Endothelial cell of umbilical vein (primary cell): ENCODE measurements at regions not wholly inside any gene's neighbourhood (a gene's known extent, or its start where the extent isn't known, plus 50 kb on each side); places are given as distances from the start of the nearest gene placed in this dataset.

ENCODE experiments used
- BruUV-seq: library from RNA; stranded (reverse); fragments of 400-500 nt; replicated peaks from 2 replicates; lab custom pipeline; 2021; lab: Mats Ljungman, UMichigan
- CTCF ChIA-PET: fragments of 300-600, 350-600 bp; sonication (Branson Sonifier 250); formaldehyde crosslinking; loops from one replicate; lab custom pipeline; 2021; ENCODE audit warnings: antibody characterized with exemption, inconsistent platforms; lab: Charles Lee
- POLR2A ChIA-PET: fragments of 300-600, 350-600 bp; sonication (Branson Sonifier 250); formaldehyde crosslinking; loops from one replicate; lab custom pipeline; 2021; ENCODE audit warnings: antibody characterized with exemption, inconsistent platforms; lab: Charles Lee
- DNase-seq: peaks from one replicate; pipeline ENCODE4 v3.0.0-alpha.2; 2011; ENCODE audit warnings: low read depth, low spot score
- FAIRE-seq: peaks from 2 replicates; lab custom pipeline; 2011; peaks lifted over from hg19 to GRCh38; lab: Jason Lieb, UNC
- H2AFZ ChIP-seq: 2 replicates; pipeline ENCODE4 v1.6.0; 2012; ENCODE audit warnings: low read depth, low read length, control low read depth, inconsistent platforms
- H3K27ac ChIP-seq: 2 replicates; pipeline ENCODE4 v1.5.1; 2011; ENCODE audit warnings: low read depth, mild to moderate bottlenecking, control low read depth, low read length, moderate library complexity; ENCODE audit not compliant: insufficient read depth
- H3K27me3 ChIP-seq, 2 experiments: 2 replicates each; pipeline versions ENCODE4 v1.6.0 to v1.6.1; 2011; ENCODE audit warnings: low read length in 2 of 2, mixed read lengths in 1 of 2; ENCODE audit not compliant: control insufficient read depth in 2 of 2, insufficient read depth in 2 of 2
- H3K36me3 ChIP-seq, 2 experiments: 2 replicates in 1 of 2; 3 replicates in 1 of 2; pipeline ENCODE4 v1.5.1; 2011; ENCODE audit warnings: low read length in 2 of 2, mild to moderate bottlenecking in 1 of 2, moderate library complexity in 1 of 2; ENCODE audit not compliant: control insufficient read depth in 2 of 2, insufficient read depth in 2 of 2; ENCODE audit errors: extremely low read depth in 1 of 2
- H3K4me1 ChIP-seq: 3 replicates; pipeline ENCODE4 v1.5.1; 2011; ENCODE audit warnings: mild to moderate bottlenecking, low read length; ENCODE audit not compliant: control insufficient read depth, insufficient read depth; ENCODE audit errors: extremely low read depth
- H3K4me2 ChIP-seq: 2 replicates; pipeline ENCODE4 v1.6.1; 2011; ENCODE audit warnings: low read length, control low read depth, mixed read lengths; ENCODE audit not compliant: insufficient read depth
- H3K4me3 ChIP-seq, 3 experiments: fragments of 200-600 bp in 1 of 3; sonication (generic), shearing (Covaris generic) in 1 of 3; replicated peaks in 1 of 3; 2 replicates each; pipeline ENCODE4 v1.5.1; 2011 to 2016; ENCODE audit warnings: control low read depth in 3 of 3, low read length in 3 of 3, mild to moderate bottlenecking in 2 of 3, inconsistent platforms in 1 of 3, low read depth in 1 of 3, moderate library complexity in 1 of 3; ENCODE audit not compliant: insufficient read depth in 1 of 3
- H3K79me2 ChIP-seq: 2 replicates; pipeline ENCODE4 v1.6.0; 2012; ENCODE audit warnings: low read length, inconsistent platforms; ENCODE audit not compliant: control insufficient read depth, insufficient read depth
- H3K9ac ChIP-seq: replicated peaks from 2 replicates; pipeline ENCODE3; 2011; ENCODE audit warnings: low read length, control low read depth; ENCODE audit not compliant: insufficient read depth; ENCODE audit errors: extremely low read depth
- H3K9me1 ChIP-seq: replicated peaks from 3 replicates; pipeline ENCODE4 v1.6.0; 2011; ENCODE audit warnings: mild to moderate bottlenecking, low read length; ENCODE audit not compliant: control insufficient read depth, insufficient read depth; ENCODE audit errors: extremely low read depth
- H3K9me3 ChIP-seq: replicated peaks from 2 replicates; pipeline ENCODE4 v1.5.1; 2012; ENCODE audit warnings: low read length, inconsistent platforms; ENCODE audit not compliant: control insufficient read depth, insufficient read depth
- H4K20me1 ChIP-seq: replicated peaks from 2 replicates; pipeline ENCODE3; 2011; ENCODE audit warnings: mild to moderate bottlenecking, low read length; ENCODE audit not compliant: control insufficient read depth, insufficient read depth; ENCODE audit errors: extremely low read depth
- EZH2 ChIP-seq: IDR thresholded peaks from 2 replicates; pipeline ENCODE4 v1.6.1; 2012; ENCODE audit warnings: borderline replicate concordance, low read depth, mild to moderate bottlenecking, moderate library complexity, low read length, inconsistent platforms; ENCODE audit not compliant: severe bottlenecking
- FOS ChIP-seq: IDR thresholded peaks from 2 replicates; pipeline ENCODE4 v1.6.1; 2011; ENCODE audit warnings: mild to moderate bottlenecking, low read length, moderate library complexity, borderline replicate concordance; ENCODE audit not compliant: insufficient read depth
- GATA2 ChIP-seq: IDR thresholded peaks from 2 replicates; pipeline ENCODE4 v1.7.0; 2011; ENCODE audit warnings: low read depth, mild to moderate bottlenecking, moderate library complexity, mixed read lengths, low read length; ENCODE audit not compliant: insufficient read length, insufficient read depth
- JUN ChIP-seq: IDR thresholded peaks from 2 replicates; pipeline ENCODE4 v1.6.1; 2011; ENCODE audit warnings: borderline replicate concordance, low read depth; ENCODE audit not compliant: insufficient read length, insufficient read depth
- MYC ChIP-seq: IDR thresholded peaks from one replicate; pipeline ENCODE4 v1.6.1; 2011; ENCODE audit warnings: mild to moderate bottlenecking, low read depth, low read length
- POLR2A ChIP-seq: IDR thresholded peaks from 2 replicates; pipeline ENCODE4 v1.6.1; 2012; ENCODE audit warnings: low read depth, mild to moderate bottlenecking, control low read depth, low read length
- POLR2AphosphoS5 ChIP-seq: IDR thresholded peaks from 2 replicates; pipeline ENCODE4 v1.6.1; 2012; ENCODE audit warnings: low read depth, mild to moderate bottlenecking, control low read depth, low read length, moderate library complexity; ENCODE audit not compliant: insufficient read depth
- dilution Hi-C: fragments of 300-500 bp; cut with MboI; formaldehyde crosslinking; loops from one replicate; pipeline ENCODE4 v1.15.0; 2019; ENCODE audit warnings: low sequenced_read_pairs; ENCODE audit not compliant: extremely low pct_ligation_motif_present
- intact Hi-C: fragments of 100-400 bp; cut with micrococcal nuclease; formaldehyde crosslinking; loops from one replicate; pipeline ENCODE4 v1.10.0; 2022
- TF ChIP-seq, protein P1 (sequence below): IDR thresholded peaks from 2 replicates; pipeline ENCODE4 v1.6.1; 2011; ENCODE audit not compliant: insufficient read depth, insufficient read length
- TF ChIP-seq, protein P2 (sequence below), 2 donors: IDR thresholded peaks; 1 replicate in 1 of 2; 2 replicates in 1 of 2; pipeline ENCODE4 v1.5.1; 2011; ENCODE audit warnings: low read length in 2 of 2, mild to moderate bottlenecking in 2 of 2, moderate library complexity in 2 of 2, control low read depth in 1 of 2, inconsistent platforms in 1 of 2, low read depth in 1 of 2; ENCODE audit not compliant: insufficient read depth in 1 of 2; ENCODE audit errors: extremely low read depth in 1 of 2

DNA sequence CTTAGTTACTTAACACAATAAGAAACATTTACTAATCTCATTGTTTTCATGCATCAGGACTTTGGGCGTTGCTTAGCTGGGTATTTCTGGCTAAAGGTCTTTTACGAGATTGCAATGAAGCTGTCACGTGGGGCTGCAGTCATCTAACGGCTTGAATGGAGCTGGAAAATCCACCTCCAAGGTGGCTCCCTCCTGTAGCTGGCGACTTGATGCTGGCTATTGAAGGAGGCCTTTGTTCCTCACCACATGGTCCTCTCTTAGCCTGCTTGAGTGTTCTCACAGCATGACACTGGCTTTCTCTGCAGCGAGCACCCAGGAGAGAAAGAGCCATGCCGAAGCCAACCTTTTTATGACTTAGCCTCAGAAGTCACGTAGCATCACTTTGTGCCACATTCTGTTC lies 92.0 kb downstream of the NHLRC3 start:
- Histone ChIP-seq H3K9ac (no peak overlapping the region), H3K4me1 (no peaks in the 10 kb centered on the region), H2AFZ (no peak overlapping the region), H4K20me1 (no peaks in the 10 kb centered on the region), H3K36me3 (no peaks in the 10 kb centered on the region), H3K79me2 (no peaks in the 10 kb centered on the region), H3K27me3 (peaks cover 9 to 10% of the 10 kb centered on the region in 2 experiments), H3K9me1 (no peaks in the 10 kb centered on the region), H3K4me2 (no peak overlapping the region), H3K9me3 (no peaks in the 10 kb centered on the region), H3K4me3 (no peak overlapping the region), H3K27ac (no peak overlapping the region)
- ChIA-PET CTCF (interaction anchor here (1.7 kb wide), 1 partner anchor 486 kb away, joined by 4 read pairs; no protein-coding TSS in a partner anchor), POLR2A (no interaction called here)
- no peak for TF ChIP-seq FOS
- TF ChIP-seq, protein P1, sequence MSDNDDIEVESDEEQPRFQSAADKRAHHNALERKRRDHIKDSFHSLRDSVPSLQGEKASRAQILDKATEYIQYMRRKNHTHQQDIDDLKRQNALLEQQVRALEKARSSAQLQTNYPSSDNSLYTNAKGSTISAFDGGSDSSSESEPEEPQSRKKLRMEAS: no peak
- TF ChIP-seq POLR2A: no peak
- no peak for TF ChIP-seq JUN
- dilution Hi-C loops: no loop called here
- no TSS peak for BruUV-seq
- no peak for FAIRE-seq
- intact Hi-C loops: no loop called here
- DNase-seq: no peak

DNA sequence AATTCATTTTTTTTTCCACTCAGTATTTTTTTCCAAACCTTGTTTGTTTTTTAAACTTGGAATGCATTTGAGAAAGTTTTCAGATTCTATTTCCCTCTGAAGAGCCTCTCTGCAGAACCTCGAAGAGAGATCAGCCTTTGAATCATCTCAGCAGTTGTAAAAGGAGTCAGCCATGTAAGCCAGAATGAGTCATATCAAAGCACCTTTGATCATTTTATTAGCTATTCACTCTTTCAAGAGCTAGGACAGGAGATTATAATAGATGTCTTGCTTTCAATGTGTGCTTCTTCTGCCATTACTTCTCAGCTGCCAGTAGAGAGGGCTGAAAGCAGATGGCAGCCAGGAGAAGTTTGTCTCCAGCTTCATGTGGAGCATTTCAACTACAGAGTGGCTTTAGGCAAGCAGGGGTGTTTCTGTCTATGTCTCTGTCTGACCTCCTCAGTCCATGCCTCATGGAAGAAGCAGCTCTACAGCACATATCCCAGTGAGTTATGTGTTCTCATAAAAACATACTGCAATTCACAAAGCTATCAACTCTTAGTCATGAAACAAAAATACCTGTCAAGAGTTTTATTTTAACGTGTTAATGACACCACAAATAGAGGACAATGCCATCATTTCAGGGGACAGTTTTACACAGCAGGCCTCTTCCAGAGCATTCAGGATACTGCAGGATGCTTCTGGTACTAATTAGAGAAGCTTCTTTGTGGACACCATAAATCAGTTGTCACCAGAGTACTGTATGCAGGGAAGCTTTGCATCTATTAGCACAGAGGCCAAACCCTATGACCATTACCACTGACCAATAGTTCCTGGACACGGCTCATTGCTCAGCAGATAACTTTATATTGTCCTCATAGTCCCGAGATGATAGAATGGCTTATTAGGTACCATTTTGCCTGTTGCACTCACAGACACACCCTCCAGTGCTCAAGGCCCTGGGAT lies 94.3 kb downstream of the NHLRC3 start:
- no peaks in the 10 kb centered on the region for H3K36me3 ChIP-seq
- no peak overlapping the region for H3K4me3 ChIP-seq
- ChIA-PET CTCF (interaction anchor here (1.0 to 2.1 kb wide), 5 partner anchors 12 to 484 kb away, joined by 3 to 11 read pairs (median 7); no protein-coding TSS in a partner anchor), POLR2A (no interaction called here)
- no TSS peak for BruUV-seq
- no peak overlapping the region for H2AFZ ChIP-seq
- no peaks in the 10 kb centered on the region for H3K9me1 ChIP-seq
- H3K79me2 ChIP-seq: no peaks in the 10 kb centered on the region
- no peak for DNase-seq
- no peak overlapping the region for H3K27ac ChIP-seq
- FAIRE-seq: no peak
- no peaks in the 10 kb centered on the region for H3K9me3 ChIP-seq
- H3K4me2 ChIP-seq: no peak overlapping the region
- dilution Hi-C loops (no loop called here), intact Hi-C loops (no loop called here)
- TF ChIP-seq MYC (no peak), POLR2AphosphoS5 (no peak), GATA2 (no peak), JUN (no peak), EZH2 (no peak), FOS (no peak)
- TF ChIP-seq, protein P2, sequence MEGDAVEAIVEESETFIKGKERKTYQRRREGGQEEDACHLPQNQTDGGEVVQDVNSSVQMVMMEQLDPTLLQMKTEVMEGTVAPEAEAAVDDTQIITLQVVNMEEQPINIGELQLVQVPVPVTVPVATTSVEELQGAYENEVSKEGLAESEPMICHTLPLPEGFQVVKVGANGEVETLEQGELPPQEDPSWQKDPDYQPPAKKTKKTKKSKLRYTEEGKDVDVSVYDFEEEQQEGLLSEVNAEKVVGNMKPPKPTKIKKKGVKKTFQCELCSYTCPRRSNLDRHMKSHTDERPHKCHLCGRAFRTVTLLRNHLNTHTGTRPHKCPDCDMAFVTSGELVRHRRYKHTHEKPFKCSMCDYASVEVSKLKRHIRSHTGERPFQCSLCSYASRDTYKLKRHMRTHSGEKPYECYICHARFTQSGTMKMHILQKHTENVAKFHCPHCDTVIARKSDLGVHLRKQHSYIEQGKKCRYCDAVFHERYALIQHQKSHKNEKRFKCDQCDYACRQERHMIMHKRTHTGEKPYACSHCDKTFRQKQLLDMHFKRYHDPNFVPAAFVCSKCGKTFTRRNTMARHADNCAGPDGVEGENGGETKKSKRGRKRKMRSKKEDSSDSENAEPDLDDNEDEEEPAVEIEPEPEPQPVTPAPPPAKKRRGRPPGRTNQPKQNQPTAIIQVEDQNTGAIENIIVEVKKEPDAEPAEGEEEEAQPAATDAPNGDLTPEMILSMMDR (IDR thresholded peaks at IDR 0.05; ENCODE audit: extremely low read depth in 1 of 2, insufficient read depth in 1 of 2, low read depth in 1 of 2, low read length in 2 of 2): no peak
- TF ChIP-seq, protein P1: no peak
- peaks cover 3 to 7% of the 10 kb centered on the region in 2 experiments for H3K27me3 ChIP-seq
- H3K9ac ChIP-seq: no peak overlapping the region
- H4K20me1 ChIP-seq: no peaks in the 10 kb centered on the region
- H3K4me1 ChIP-seq: no peaks in the 10 kb centered on the region
